NT2/D1 (cell line): ENCODE measurements at regions not wholly inside any gene's neighbourhood (a gene's known extent, or its start where the extent isn't known, plus 50 kb on each side); places are given as distances from the start of the nearest gene placed in this dataset.

Experiments
- DNase-seq: peaks from one replicate; pipeline ENCODE4 v3.0.0-alpha.2; 2011; ENCODE audit warnings: low read depth, low spot score
- H3K27me3 ChIP-seq: 2 replicates; pipeline ENCODE4 v1.6.0; 2011; ENCODE audit warnings: mild to moderate bottlenecking; ENCODE audit not compliant: insufficient read length, insufficient read depth
- H3K36me3 ChIP-seq: 2 replicates; pipeline ENCODE4 v1.6.1; 2011; ENCODE audit warnings: mild to moderate bottlenecking, low read length, mixed read lengths; ENCODE audit not compliant: insufficient read depth, insufficient read length
- H3K4me1 ChIP-seq: 2 replicates; pipeline ENCODE4 v1.5.1; 2011; ENCODE audit not compliant: insufficient read depth, insufficient read length
- H3K4me3 ChIP-seq: 2 replicates; pipeline ENCODE4 v1.5.1; 2011; ENCODE audit warnings: low read depth; ENCODE audit not compliant: insufficient read length
- H3K9ac ChIP-seq: 2 replicates; pipeline ENCODE4 v1.6.0; 2011; ENCODE audit warnings: low read depth; ENCODE audit not compliant: insufficient read length
- H3K9me3 ChIP-seq: 2 replicates; pipeline ENCODE4 v1.5.1; 2011; ENCODE audit warnings: mild to moderate bottlenecking, low read length; ENCODE audit not compliant: insufficient read depth
- SUZ12 ChIP-seq: IDR thresholded peaks from 2 replicates; pipeline ENCODE4 v1.6.1; 2011; ENCODE audit not compliant: insufficient read length, insufficient read depth; ENCODE audit errors: extremely low read depth
- YY1 ChIP-seq: IDR thresholded peaks from 2 replicates; pipeline ENCODE4 v1.6.1; 2011; ENCODE audit not compliant: insufficient read length, insufficient read depth
- ZNF274 ChIP-seq: IDR thresholded peaks from 2 replicates; pipeline ENCODE4 v1.6.1; 2011; ENCODE audit warnings: mild to moderate bottlenecking, low read depth, low read length

- Histone ChIP-seq H3K4me3 (no peak overlapping the region), H3K27me3 (no peaks in the 10 kb centered on the region), H3K36me3 (no peaks in the 10 kb centered on the region), H3K4me1 (no peaks in the 10 kb centered on the region), H3K9me3 (no peaks in the 10 kb centered on the region), H3K9ac (no peak overlapping the region)
- TF ChIP-seq ZNF274 (no peak), SUZ12 (no peak), YY1 (no peak)
- no peak for DNase-seq
Measured at GRCh38 chr4:60737858-60738257, 462.3 kb upstream of the ADGRL3 start.

- Histone ChIP-seq H3K9ac (no peak overlapping the region), H3K9me3 (no peaks in the 10 kb centered on the region), H3K4me1 (no peaks in the 10 kb centered on the region), H3K27me3 (no peaks in the 10 kb centered on the region), H3K36me3 (no peaks in the 10 kb centered on the region), H3K4me3 (no peak overlapping the region)
- no peak for DNase-seq
- TF ChIP-seq SUZ12 (no peak), YY1 (no peak), ZNF274 (no peak)
Measured at GRCh38 chr4:60743654-60744053, 456.5 kb upstream of the ADGRL3 start.

- no peaks in the 10 kb centered on the region for H3K4me1 ChIP-seq
- no peak for DNase-seq
- H3K9ac ChIP-seq = no peak overlapping the region
- H3K27me3 ChIP-seq = no peaks in the 10 kb centered on the region
- TF ChIP-seq YY1 (no peak), ZNF274 (no peak), SUZ12 (no peak)
- H3K36me3 ChIP-seq = no peaks in the 10 kb centered on the region
- no peak overlapping the region for H3K4me3 ChIP-seq
- no peaks in the 10 kb centered on the region for H3K9me3 ChIP-seq
Measured at GRCh38 chr4:60744767-60745166, 455.4 kb upstream of the ADGRL3 start.

- Histone ChIP-seq H3K4me1 (no peaks in the 10 kb centered on the region), H3K4me3 (no peak overlapping the region), H3K9ac (no peak overlapping the region), H3K27me3 (no peaks in the 10 kb centered on the region), H3K9me3 (no peaks in the 10 kb centered on the region), H3K36me3 (no peaks in the 10 kb centered on the region)
- TF ChIP-seq SUZ12 (no peak), ZNF274 (no peak), YY1 (no peak)
- no peak for DNase-seq
Measured at GRCh38 chr4:60745800-60746571, 454.1 kb upstream of the ADGRL3 start.

GRCh38 chr4:60750962-60751361, 449.2 kb upstream of the ADGRL3 start:
- no peak for TF ChIP-seq ZNF274
- no peak for TF ChIP-seq SUZ12
- TF ChIP-seq YY1 = no peak
- Histone ChIP-seq H3K27me3 (no peaks in the 10 kb centered on the region), H3K9me3 (no peaks in the 10 kb centered on the region), H3K4me1 (no peaks in the 10 kb centered on the region), H3K36me3 (no peaks in the 10 kb centered on the region), H3K9ac (no peak overlapping the region), H3K4me3 (no peak overlapping the region)
- DNase-seq = no peak

- Histone ChIP-seq H3K36me3 (no peaks in the 10 kb centered on the region), H3K4me1 (no peaks in the 10 kb centered on the region), H3K9ac (no peak overlapping the region), H3K4me3 (no peak overlapping the region), H3K27me3 (no peaks in the 10 kb centered on the region), H3K9me3 (peaks cover 23% of the 10 kb centered on the region)
- TF ChIP-seq YY1 = no peak
- no peak for TF ChIP-seq SUZ12
- TF ChIP-seq ZNF274 = no peak
- no peak for DNase-seq
Measured at GRCh38 chr4:60757986-60758680, 442.0 kb upstream of the ADGRL3 start.

GRCh38 chr4:60759518-60760245, 440.4 kb upstream of the ADGRL3 start:
- Histone ChIP-seq H3K4me1 (no peaks in the 10 kb centered on the region), H3K36me3 (no peaks in the 10 kb centered on the region), H3K4me3 (no peak overlapping the region), H3K9ac (no peak overlapping the region), H3K27me3 (no peaks in the 10 kb centered on the region), H3K9me3 (peaks cover 23% of the 10 kb centered on the region)
- no peak for TF ChIP-seq YY1
- TF ChIP-seq ZNF274 = no peak
- TF ChIP-seq SUZ12 = no peak
- DNase-seq = no peak
